Lung (tissue), 11 donors: ENCODE measurements at regions not wholly inside any gene's neighbourhood (a gene's known extent, or its start where the extent isn't known, plus 50 kb on each side); places are given as distances from the start of the nearest gene placed in this dataset.

ENCODE experiments used
- ATAC-seq: fragments of 200-7000 bp; cut with Tn5 transposase; one replicate; pipeline ENCODE4 v1.9.1; 2020; ENCODE audit warnings: moderate number of reproducible peaks; ENCODE audit not compliant: insufficient read depth, low FRiP score
- DNase-seq, 3 donors: peaks; one replicate each; pipeline ENCODE4 v3.0.0-alpha.2; 2013 to 2017
- H3K27ac ChIP-seq, 2 donors: one replicate each; pipeline ENCODE4 v1.5.1; 2013; ENCODE audit warnings: mild to moderate bottlenecking in 2 of 2, moderate library complexity in 2 of 2, control low read depth in 1 of 2, inconsistent platforms in 1 of 2, low read depth in 1 of 2, low read length in 1 of 2
- H3K27me3 ChIP-seq, 3 donors: one replicate each; pipeline ENCODE4 v1.5.1; 2013; ENCODE audit warnings: low read length in 2 of 3; ENCODE audit not compliant: control insufficient read depth in 3 of 3, insufficient read depth in 3 of 3
- H3K36me3 ChIP-seq, 4 donors: one replicate each; pipeline ENCODE4 v1.5.1; 2013; ENCODE audit warnings: low read length in 4 of 4, mild to moderate bottlenecking in 1 of 4, moderate library complexity in 1 of 4; ENCODE audit not compliant: control insufficient read depth in 4 of 4, insufficient read depth in 4 of 4
- H3K4me1 ChIP-seq, 5 donors: one replicate each; pipeline ENCODE4 v1.5.1; 2013; ENCODE audit warnings: low read length in 5 of 5, mild to moderate bottlenecking in 2 of 5, moderate library complexity in 1 of 5; ENCODE audit not compliant: control insufficient read depth in 5 of 5, insufficient read depth in 5 of 5
- H3K4me3 ChIP-seq: one replicate; pipeline ENCODE4 v1.5.1; 2013; ENCODE audit warnings: mild to moderate bottlenecking, control low read depth, moderate library complexity
- H3K9ac ChIP-seq, 2 donors: one replicate each; pipeline ENCODE4 v1.5.1; 2013; ENCODE audit warnings: low read length in 2 of 2, control low read depth in 1 of 2; ENCODE audit not compliant: insufficient read depth in 1 of 2
- H3K9me3 ChIP-seq, 4 donors: one replicate each; pipeline ENCODE4 v1.5.1; 2013; ENCODE audit warnings: low read length in 3 of 4, mild to moderate bottlenecking in 1 of 4, moderate library complexity in 1 of 4; ENCODE audit not compliant: control insufficient read depth in 4 of 4, insufficient read depth in 3 of 4
- CTCF ChIP-seq: IDR thresholded peaks from 2 replicates; pipeline ENCODE4 v1.5.1; 2012; ENCODE audit warnings: mild to moderate bottlenecking; ENCODE audit errors: control extremely low read depth, extremely low read depth
- WGBS, 2 donors: extraction: QIAGEN DNeasy Blood & Tissue Kit; methylation state at CpG; one replicate each; pipeline ENCODE4 v1.1.7; 2013; 5-methylcytosine and 5-hydroxymethylcytosine counted together
- donor health status: control.
- donor health status: control.
- donor health status: Bipolar disorder and iron deficiency.
- donor health status: healthy.
- donor health status: DM: yes; HTN: yes; CAD: no.

- Histone ChIP-seq H3K36me3 (no peaks in the 10 kb centered on the region), H3K4me3 (no peak overlapping the region), H3K9ac (no peak overlapping the region), H3K9me3 (no peaks in the 10 kb centered on the region), H3K27ac (no peak overlapping the region), H3K27me3 (no peaks in the 10 kb centered on the region), H3K4me1 (peaks cover 0 to 8% (median 4%) of the 10 kb centered on the region in 5 donors)
- WGBS, 2 donors = 59 to 75% methylated on average over 5 of the region's 5 CpGs
- TF ChIP-seq CTCF = no peak
- ATAC-seq (no peak), DNase-seq (no peak)
Measured at GRCh38 chr2:8520791-8521344, 161.0 kb upstream of the ID2 start.

GRCh38 chr2:8522687-8523086 lies 159.2 kb upstream of the ID2 start:
- no peak for DNase-seq
- no peak for ATAC-seq
- no peak overlapping the region for H3K27ac ChIP-seq
- H3K9me3 ChIP-seq = no peaks in the 10 kb centered on the region
- no peaks in the 10 kb centered on the region for H3K27me3 ChIP-seq
- TF ChIP-seq CTCF = no peak
- H3K4me1 ChIP-seq = peaks cover 0 to 13% (median 5%) of the 10 kb centered on the region in 5 donors
- WGBS, 2 donors = 57 to 75% methylated on average over 2 of the region's 2 CpGs
- H3K36me3 ChIP-seq = no peaks in the 10 kb centered on the region
- H3K9ac ChIP-seq = no peak overlapping the region
- H3K4me3 ChIP-seq = no peak overlapping the region

- H3K9ac ChIP-seq = no peak overlapping the region
- ATAC-seq = no peak
- no peak for DNase-seq
- H3K36me3 ChIP-seq = no peaks in the 10 kb centered on the region
- H3K4me1 ChIP-seq = peaks cover 0 to 13% (median 5%) of the 10 kb centered on the region in 5 donors
- WGBS, 2 donors = 96 to 97% methylated on average over 9 of the region's 9 CpGs
- no peak overlapping the region for H3K27ac ChIP-seq
- TF ChIP-seq CTCF = no peak
- H3K27me3 ChIP-seq = no peaks in the 10 kb centered on the region
- no peak overlapping the region for H3K4me3 ChIP-seq
- H3K9me3 ChIP-seq = no peaks in the 10 kb centered on the region
Measured at GRCh38 chr2:8524388-8524787, 157.5 kb upstream of the ID2 start.

- Histone ChIP-seq H3K4me3 (no peak overlapping the region), H3K27me3 (no peaks in the 10 kb centered on the region), H3K27ac (no peak overlapping the region), H3K4me1 (peaks cover 0 to 13% (median 5%) of the 10 kb centered on the region in 5 donors), H3K9me3 (peaks cover 0 to 2% (median 0%) of the 10 kb centered on the region in 4 donors), H3K9ac (no peak overlapping the region), H3K36me3 (no peaks in the 10 kb centered on the region)
- whole genome bisulfite sequencing, 2 donors = 84 to 91% methylated on average over 8 of the region's 8 CpGs
- DNase-seq = no peak
- no peak for ATAC-seq
- TF ChIP-seq CTCF = no peak
Measured at GRCh38 chr2:8524823-8525222, 157.0 kb upstream of the ID2 start.
